HL-60 (cell line): ENCODE measurements at regions not wholly inside any gene's neighbourhood (a gene's known extent, or its start where the extent isn't known, plus 50 kb on each side); places are given as distances from the start of the nearest gene placed in this dataset.

Experiments used
- POLR2AphosphoS5 ChIP-seq: IDR thresholded peaks from 2 replicates; pipeline ENCODE4 v1.6.1; 2012; ENCODE audit warnings: low read depth
- TF ChIP-seq, protein P1 (sequence below): IDR thresholded peaks from 2 replicates; pipeline ENCODE4 v1.6.1; 2012; ENCODE audit warnings: low read depth; ENCODE audit not compliant: insufficient replicate concordance
- TF ChIP-seq, protein P2 (sequence below): IDR thresholded peaks from one replicate; pipeline ENCODE4 v1.5.1; 2011; ENCODE audit warnings: low read length, control low read depth, inconsistent platforms; ENCODE audit not compliant: insufficient read depth

DNA sequence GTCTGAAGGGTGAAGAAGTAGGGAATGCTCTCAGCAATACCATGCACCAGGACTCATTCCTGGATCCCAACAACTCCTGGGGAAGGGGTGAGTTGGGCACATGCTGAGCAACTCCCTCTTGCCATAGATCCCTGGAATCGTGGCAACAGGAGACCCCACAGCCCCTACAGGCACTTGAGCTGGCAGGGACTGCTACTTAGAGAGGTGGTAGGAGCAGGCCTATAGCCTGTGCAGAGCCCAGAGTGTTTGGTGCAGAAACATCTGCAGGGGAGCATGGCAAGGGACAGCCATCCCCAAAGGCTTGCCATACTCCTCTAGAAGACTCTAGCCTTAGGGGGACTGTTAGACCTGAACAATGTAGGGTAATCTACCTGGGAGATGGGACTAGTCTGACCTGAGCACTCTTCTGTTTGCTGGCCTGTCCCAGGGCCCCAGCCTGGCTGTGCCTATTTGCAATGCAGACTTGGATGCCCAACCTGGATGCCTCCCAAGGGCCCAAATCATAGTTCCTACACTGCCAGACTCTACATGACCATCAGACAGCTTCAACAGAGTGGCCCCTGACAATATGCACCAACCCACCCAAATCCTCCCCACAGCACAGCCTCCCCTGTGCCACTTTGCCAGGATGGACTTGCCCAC lies 568.6 kb upstream of the KIF2B start:
- TF ChIP-seq, protein P1, sequence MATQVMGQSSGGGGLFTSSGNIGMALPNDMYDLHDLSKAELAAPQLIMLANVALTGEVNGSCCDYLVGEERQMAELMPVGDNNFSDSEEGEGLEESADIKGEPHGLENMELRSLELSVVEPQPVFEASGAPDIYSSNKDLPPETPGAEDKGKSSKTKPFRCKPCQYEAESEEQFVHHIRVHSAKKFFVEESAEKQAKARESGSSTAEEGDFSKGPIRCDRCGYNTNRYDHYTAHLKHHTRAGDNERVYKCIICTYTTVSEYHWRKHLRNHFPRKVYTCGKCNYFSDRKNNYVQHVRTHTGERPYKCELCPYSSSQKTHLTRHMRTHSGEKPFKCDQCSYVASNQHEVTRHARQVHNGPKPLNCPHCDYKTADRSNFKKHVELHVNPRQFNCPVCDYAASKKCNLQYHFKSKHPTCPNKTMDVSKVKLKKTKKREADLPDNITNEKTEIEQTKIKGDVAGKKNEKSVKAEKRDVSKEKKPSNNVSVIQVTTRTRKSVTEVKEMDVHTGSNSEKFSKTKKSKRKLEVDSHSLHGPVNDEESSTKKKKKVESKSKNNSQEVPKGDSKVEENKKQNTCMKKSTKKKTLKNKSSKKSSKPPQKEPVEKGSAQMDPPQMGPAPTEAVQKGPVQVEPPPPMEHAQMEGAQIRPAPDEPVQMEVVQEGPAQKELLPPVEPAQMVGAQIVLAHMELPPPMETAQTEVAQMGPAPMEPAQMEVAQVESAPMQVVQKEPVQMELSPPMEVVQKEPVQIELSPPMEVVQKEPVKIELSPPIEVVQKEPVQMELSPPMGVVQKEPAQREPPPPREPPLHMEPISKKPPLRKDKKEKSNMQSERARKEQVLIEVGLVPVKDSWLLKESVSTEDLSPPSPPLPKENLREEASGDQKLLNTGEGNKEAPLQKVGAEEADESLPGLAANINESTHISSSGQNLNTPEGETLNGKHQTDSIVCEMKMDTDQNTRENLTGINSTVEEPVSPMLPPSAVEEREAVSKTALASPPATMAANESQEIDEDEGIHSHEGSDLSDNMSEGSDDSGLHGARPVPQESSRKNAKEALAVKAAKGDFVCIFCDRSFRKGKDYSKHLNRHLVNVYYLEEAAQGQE = no peak
- TF ChIP-seq, protein P2, sequence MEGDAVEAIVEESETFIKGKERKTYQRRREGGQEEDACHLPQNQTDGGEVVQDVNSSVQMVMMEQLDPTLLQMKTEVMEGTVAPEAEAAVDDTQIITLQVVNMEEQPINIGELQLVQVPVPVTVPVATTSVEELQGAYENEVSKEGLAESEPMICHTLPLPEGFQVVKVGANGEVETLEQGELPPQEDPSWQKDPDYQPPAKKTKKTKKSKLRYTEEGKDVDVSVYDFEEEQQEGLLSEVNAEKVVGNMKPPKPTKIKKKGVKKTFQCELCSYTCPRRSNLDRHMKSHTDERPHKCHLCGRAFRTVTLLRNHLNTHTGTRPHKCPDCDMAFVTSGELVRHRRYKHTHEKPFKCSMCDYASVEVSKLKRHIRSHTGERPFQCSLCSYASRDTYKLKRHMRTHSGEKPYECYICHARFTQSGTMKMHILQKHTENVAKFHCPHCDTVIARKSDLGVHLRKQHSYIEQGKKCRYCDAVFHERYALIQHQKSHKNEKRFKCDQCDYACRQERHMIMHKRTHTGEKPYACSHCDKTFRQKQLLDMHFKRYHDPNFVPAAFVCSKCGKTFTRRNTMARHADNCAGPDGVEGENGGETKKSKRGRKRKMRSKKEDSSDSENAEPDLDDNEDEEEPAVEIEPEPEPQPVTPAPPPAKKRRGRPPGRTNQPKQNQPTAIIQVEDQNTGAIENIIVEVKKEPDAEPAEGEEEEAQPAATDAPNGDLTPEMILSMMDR = no peak
- TF ChIP-seq POLR2AphosphoS5 = no peak
